PFSK-1 (cell line): ENCODE measurements at regions not wholly inside any gene's neighbourhood (a gene's known extent, or its start where the extent isn't known, plus 50 kb on each side); places are given as distances from the start of the nearest gene placed in this dataset.

Experiments used
- FOXP2 ChIP-seq: optimal IDR thresholded peaks from 2 replicates; pipeline ENCODE3; 2011; ENCODE audit warnings: borderline replicate concordance, control low read depth, inconsistent platforms; ENCODE audit not compliant: insufficient read depth; ENCODE audit errors: extremely low read length, extremely low read depth
- POLR2AphosphoS5 ChIP-seq: IDR thresholded peaks from 2 replicates; pipeline ENCODE4 v1.6.1; 2012; ENCODE audit warnings: low read depth, mild to moderate bottlenecking, control low read depth, low read length, moderate library complexity
- REST ChIP-seq, 2 experiments: IDR thresholded peaks; 2 replicates each; pipeline versions ENCODE4 v1.6.1 to v1.8.0; 2011 to 2012; ENCODE audit warnings: low read depth in 2 of 2, low read length in 2 of 2, control low read depth in 1 of 2, inconsistent platforms in 1 of 2, mild to moderate bottlenecking in 1 of 2, moderate library complexity in 1 of 2; ENCODE audit not compliant: insufficient read depth in 1 of 2
- SIN3A ChIP-seq: IDR thresholded peaks from 2 replicates; pipeline ENCODE4 v1.6.1; 2012; ENCODE audit warnings: mild to moderate bottlenecking, low read length, moderate library complexity, borderline replicate concordance; ENCODE audit not compliant: insufficient read depth
- TAF1 ChIP-seq: IDR thresholded peaks from 2 replicates; pipeline ENCODE4 v1.6.1; 2012; ENCODE audit warnings: low read length, control low read depth, borderline replicate concordance; ENCODE audit not compliant: insufficient read depth

- TF ChIP-seq REST (IDR thresholded peaks at IDR 0.05; ENCODE audit: insufficient read depth in 1 of 2, low read depth in 2 of 2, low read length in 2 of 2): no peak
- TF ChIP-seq POLR2AphosphoS5: no peak
- TF ChIP-seq TAF1: no peak
- no peak for TF ChIP-seq SIN3A
- TF ChIP-seq FOXP2: no peak
Measured at GRCh38 chr5:74244406-74244805, 396.1 kb downstream of the ENC1 start.

DNA sequence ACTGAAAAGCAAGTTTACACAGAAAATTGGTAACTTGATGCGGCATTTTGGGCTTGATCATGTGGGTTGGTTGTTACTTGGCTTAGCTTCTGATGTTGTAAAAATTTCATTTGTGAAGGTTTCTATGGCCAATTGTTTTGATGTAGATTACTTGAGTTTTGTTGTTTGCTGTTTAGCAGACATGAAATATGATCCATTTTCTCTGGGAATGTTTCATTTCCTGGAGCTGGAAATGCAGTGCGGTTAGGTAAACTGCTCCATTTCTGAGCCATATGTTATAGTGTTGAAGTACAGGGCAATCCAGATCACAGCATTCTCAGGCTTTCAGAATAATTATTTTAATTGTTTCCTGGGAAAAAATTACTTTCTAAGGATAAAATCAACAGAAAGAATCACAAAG, 396.9 kb downstream of the ENC1 start:
- no peak for TF ChIP-seq SIN3A
- TF ChIP-seq POLR2AphosphoS5: no peak

- TF ChIP-seq POLR2AphosphoS5 (no peak), FOXP2 (no peak), TAF1 (no peak), SIN3A (no peak), REST (IDR thresholded peaks at IDR 0.05; ENCODE audit: insufficient read depth in 1 of 2, low read depth in 2 of 2, low read length in 2 of 2) (no peak)
Measured at GRCh38 chr5:74242516-74242915, 398.0 kb downstream of the ENC1 start.

DNA sequence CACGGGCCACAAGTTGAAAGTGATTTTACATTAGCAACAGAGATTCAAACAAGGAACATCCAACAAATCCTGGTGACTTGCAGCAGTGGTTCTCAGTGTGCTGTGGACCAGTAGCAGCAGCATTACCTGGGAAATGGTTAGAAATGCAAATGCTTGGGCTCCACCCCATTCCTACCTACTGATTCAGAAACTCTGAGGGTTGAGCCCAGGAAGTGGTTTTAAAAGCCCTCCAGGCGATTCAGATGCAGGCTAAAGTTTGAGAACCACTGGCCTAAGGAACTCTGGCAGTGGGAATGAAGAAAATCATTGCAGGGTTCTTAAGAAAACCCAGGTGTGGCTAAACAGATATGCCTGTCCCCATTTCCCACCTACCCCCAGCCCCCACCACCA, 398.8 kb downstream of the ENC1 start:
- TF ChIP-seq POLR2AphosphoS5: no peak

GRCh38 chr5:74240783-74241750, 399.5 kb downstream of the ENC1 start:
- TF ChIP-seq TAF1 (no peak), SIN3A (no peak), REST (IDR thresholded peaks at IDR 0.05; ENCODE audit: insufficient read depth in 1 of 2, low read depth in 2 of 2, low read length in 2 of 2) (no peak), POLR2AphosphoS5 (no peak), FOXP2 (no peak)

GRCh38 chr5:74239261-74239660, 401.3 kb downstream of the ENC1 start:
- TF ChIP-seq POLR2AphosphoS5: no peak
- no peak for TF ChIP-seq TAF1
- no peak for TF ChIP-seq SIN3A
- TF ChIP-seq FOXP2: no peak
- TF ChIP-seq REST (IDR thresholded peaks at IDR 0.05; ENCODE audit: insufficient read depth in 1 of 2, low read depth in 2 of 2, low read length in 2 of 2): no peak
